C4-2B (cell line): ENCODE measurements at regions not wholly inside any gene's neighbourhood (a gene's known extent, or its start where the extent isn't known, plus 50 kb on each side); places are given as distances from the start of the nearest gene placed in this dataset.

ENCODE experiments used
- CTCF ChIP-seq: fragments of 450-650 bp; conservative IDR thresholded peaks from 2 replicates; pipeline ENCODE4 v1.5.1; 2017; ENCODE audit warnings: mild to moderate bottlenecking
- ZFX ChIP-seq: fragments of 450-650 bp; IDR thresholded peaks from 2 replicates; pipeline ENCODE4 v1.6.1; 2017

GRCh38 chr4:81954271-81954670 lies 419.5 kb downstream of the HNRNPD start:
- TF ChIP-seq CTCF: no peak
- TF ChIP-seq ZFX: no peak
